ENCODE measurements at regions not wholly inside any gene's neighbourhood (a gene's known extent, or its start where the extent isn't known, plus 50 kb on each side); places are given as distances from the start of the nearest gene placed in this dataset.

- Histone ChIP-seq H3K4me3 (replicated peaks in 1 of 3; ENCODE audit: low read depth in 2 of 3, low read length in 3 of 3) (no peak overlapping the region), H3K79me2 (ENCODE audit: insufficient read depth, low read length) (no peaks in the 10 kb centered on the region), H4K20me1 (ENCODE audit: insufficient read depth, low read length) (no peaks in the 10 kb centered on the region), H3K9ac (ENCODE audit: insufficient read depth, low read length, poor library complexity, severe bottlenecking) (no peak overlapping the region), H3K9me3 (replicated peaks in 1 of 2; ENCODE audit: control insufficient read depth in 1 of 2, insufficient read depth in 1 of 2, low read length in 2 of 2) (no peaks in the 10 kb centered on the region), H3K4me1 (ENCODE audit: control insufficient read depth in 1 of 2, insufficient read depth in 2 of 2, low read length in 2 of 2) (peaks cover 0 to 9% of the 10 kb centered on the region in 2 donors), H3K4me2 (replicated peaks; ENCODE audit: extremely low read depth, low read length, poor library complexity, severe bottlenecking) (no peak overlapping the region), H3K36me3 (replicated peaks in 1 of 2; ENCODE audit: control insufficient read depth in 1 of 2, insufficient read depth in 2 of 2, low read length in 2 of 2) (no peaks in the 10 kb centered on the region), H2AFZ (ENCODE audit: insufficient read depth, low read depth, low read length, poor library complexity, severe bottlenecking) (no peak overlapping the region), H3K27ac (ENCODE audit: low read depth in 1 of 2, low read length in 2 of 2) (no peak overlapping the region), H3K27me3 (ENCODE audit: control insufficient read depth in 2 of 2, insufficient read depth in 2 of 2, low read length in 2 of 2) (no peaks in the 10 kb centered on the region)
- intact Hi-C loops (cut with micrococcal nuclease) = loop anchor here (5.0 to 10.0 kb wide), 4 partner anchors 126 to 693 kb away; partner anchors contain the start of gene RASGRP1 (in 1 of the 2)
- Mint-ChIP-seq H3K4me1 (peaks cover 18% of the 10 kb centered on the region), H3K9me3 (peaks cover 0 to 2% (median 0%) of the 10 kb centered on the region in 7 donors), H3K27ac (no peak overlapping the region), H3K36me3 (no peaks in the 10 kb centered on the region), H3K27me3 (ENCODE audit: low read depth in 3 of 3) (no peaks in the 10 kb centered on the region), H3K4me3 (no peak overlapping the region)
- no peak for DNase-seq
- 88% methylated on average over 4 of the region's 7 CpGs for WGBS (ENCODE audit: insufficient coverage)
- TF ChIP-seq CTCF (IDR thresholded peaks at IDR 0.05) = no peak
Measured at GRCh38 chr15:38687775-38688495, 123.3 kb upstream of the RASGRP1 start.

GRCh38 chr15:38688761-38689160, 124.1 kb upstream of the RASGRP1 start:
- Histone ChIP-seq H3K9ac (ENCODE audit: insufficient read depth, low read length, poor library complexity, severe bottlenecking) (no peak overlapping the region), H3K27me3 (ENCODE audit: control insufficient read depth in 2 of 2, insufficient read depth in 2 of 2, low read length in 2 of 2) (no peaks in the 10 kb centered on the region), H3K27ac (ENCODE audit: low read depth in 1 of 2, low read length in 2 of 2) (no peak overlapping the region), H4K20me1 (ENCODE audit: insufficient read depth, low read length) (no peaks in the 10 kb centered on the region), H3K36me3 (replicated peaks in 1 of 2; ENCODE audit: control insufficient read depth in 1 of 2, insufficient read depth in 2 of 2, low read length in 2 of 2) (no peaks in the 10 kb centered on the region), H3K4me2 (replicated peaks; ENCODE audit: extremely low read depth, low read length, poor library complexity, severe bottlenecking) (no peak overlapping the region), H3K4me1 (ENCODE audit: control insufficient read depth in 1 of 2, insufficient read depth in 2 of 2, low read length in 2 of 2) (peaks cover 0 to 9% of the 10 kb centered on the region in 2 donors), H3K79me2 (ENCODE audit: insufficient read depth, low read length) (no peaks in the 10 kb centered on the region), H3K9me3 (replicated peaks in 1 of 2; ENCODE audit: control insufficient read depth in 1 of 2, insufficient read depth in 1 of 2, low read length in 2 of 2) (no peaks in the 10 kb centered on the region), H3K4me3 (replicated peaks in 1 of 3; ENCODE audit: low read depth in 2 of 3, low read length in 3 of 3) (no peak overlapping the region), H2AFZ (ENCODE audit: insufficient read depth, low read depth, low read length, poor library complexity, severe bottlenecking) (no peak overlapping the region)
- TF ChIP-seq CTCF (IDR thresholded peaks at IDR 0.05) = no peak
- WGBS (ENCODE audit: insufficient coverage) = no CpG with 5 or more reads among the region's 1 CpG
- intact Hi-C loops (cut with micrococcal nuclease) = loop anchor here (5.0 to 10.0 kb wide), 4 partner anchors 126 to 694 kb away; partner anchors contain the start of gene RASGRP1 (in 1 of the 2)
- Mint-ChIP-seq H3K9me3 (peaks cover 0 to 2% (median 0%) of the 10 kb centered on the region in 7 donors), H3K4me3 (no peak overlapping the region), H3K4me1 (peaks cover 18% of the 10 kb centered on the region), H3K27ac (no peak overlapping the region), H3K27me3 (ENCODE audit: low read depth in 3 of 3) (no peaks in the 10 kb centered on the region), H3K36me3 (no peaks in the 10 kb centered on the region)
- no peak for DNase-seq
